WERI-Rb-1 (cell line): ENCODE measurements at regions not wholly inside any gene's neighbourhood (a gene's known extent, or its start where the extent isn't known, plus 50 kb on each side); places are given as distances from the start of the nearest gene placed in this dataset.

Experiments used
- DNase-seq: peaks from one replicate; pipeline ENCODE4 v3.0.0-alpha.2; 2020
- H3K27ac ChIP-seq: fragments of 250-450 bp; sonication (Bioruptor Pico); 2 replicates; pipeline ENCODE4 v1.5.1; 2020; ENCODE audit warnings: mild to moderate bottlenecking, moderate library complexity
- H3K27me3 ChIP-seq: fragments of 250-450 bp; sonication (Bioruptor Pico); 2 replicates; pipeline ENCODE4 v1.5.1; 2021; ENCODE audit warnings: mild to moderate bottlenecking, low read depth, moderate library complexity; ENCODE audit not compliant: insufficient read depth, severe bottlenecking
- H3K36me3 ChIP-seq: fragments of 250-450 bp; sonication (Bioruptor Pico); 2 replicates; pipeline ENCODE4 v1.5.1; 2020; ENCODE audit warnings: mild to moderate bottlenecking, moderate library complexity
- H3K4me3 ChIP-seq: 2 replicates; pipeline ENCODE4 v1.5.1; 2011; ENCODE audit warnings: low read depth, mild to moderate bottlenecking, control low read depth, low read length
- H3K9me3 ChIP-seq: fragments of 250-450 bp; sonication (Bioruptor Pico); 2 replicates; pipeline ENCODE4 v1.5.1; 2021; ENCODE audit warnings: mild to moderate bottlenecking, moderate library complexity; ENCODE audit not compliant: severe bottlenecking
- CTCF ChIP-seq: IDR thresholded peaks from 2 replicates; pipeline ENCODE4 v1.5.1; 2011; ENCODE audit warnings: low read depth, mild to moderate bottlenecking, control low read depth, inconsistent platforms, low read length

- DNase-seq, result no peak
- Histone ChIP-seq H3K27ac (no peak overlapping the region), H3K4me3 (no peak overlapping the region), H3K36me3 (no peaks in the 10 kb centered on the region), H3K27me3 (no peaks in the 10 kb centered on the region), H3K9me3 (no peaks in the 10 kb centered on the region)
- TF ChIP-seq CTCF, result no peak
These were observed 101.3 kb downstream of the INHBB start for GRCh38 chr2:120447127-120447785.

- no peak for TF ChIP-seq CTCF
- H3K36me3 ChIP-seq, result no peaks in the 10 kb centered on the region
- H3K9me3 ChIP-seq, result no peaks in the 10 kb centered on the region
- H3K27me3 ChIP-seq, result no peaks in the 10 kb centered on the region
- H3K27ac ChIP-seq, result no peak overlapping the region
- no peak overlapping the region for H3K4me3 ChIP-seq
- peak; percentile 24 for DNase-seq
These were observed 102.5 kb downstream of the INHBB start for GRCh38 chr2:120448436-120448835.

DNA sequence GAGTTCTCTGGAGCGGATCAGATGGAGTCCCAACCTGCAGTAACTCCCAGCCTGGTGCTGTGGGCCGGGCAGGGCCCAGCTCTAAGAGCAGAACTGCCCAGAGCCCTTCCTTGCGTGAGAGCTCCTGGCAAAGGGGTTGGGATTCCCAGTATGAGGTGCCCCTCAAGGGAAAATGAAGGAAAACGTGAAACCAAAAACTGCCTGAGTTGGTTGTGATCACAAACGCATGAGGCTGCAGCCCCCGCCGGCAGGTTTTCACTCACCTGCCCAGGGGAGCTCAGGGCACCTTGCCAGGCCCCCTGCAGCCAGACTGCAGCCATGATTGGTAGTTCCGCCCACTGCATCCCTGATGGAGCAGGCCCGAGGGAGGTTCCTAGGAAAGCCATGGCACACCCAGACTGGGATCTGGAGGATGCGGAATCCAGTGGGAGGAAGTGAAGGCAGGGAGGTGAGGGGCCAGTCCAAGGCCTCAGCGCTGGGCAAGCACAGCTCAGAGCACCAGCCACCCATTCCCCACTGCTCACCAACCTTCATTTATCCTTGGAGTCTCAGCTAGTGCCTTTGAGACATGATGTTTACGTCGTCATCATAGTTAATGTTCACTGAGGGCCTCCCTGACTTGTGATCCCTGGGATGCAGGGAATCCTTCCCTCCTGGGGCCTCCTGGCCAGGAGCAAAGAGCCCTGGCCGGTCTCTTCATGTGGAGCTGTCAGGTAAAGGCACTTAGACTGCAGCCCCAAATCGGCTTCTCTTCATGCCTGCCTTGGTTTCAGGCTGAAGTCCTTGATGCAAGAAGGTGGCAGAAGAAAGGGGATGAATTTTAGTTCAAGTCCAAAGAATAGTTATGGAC, 103.2 kb downstream of the INHBB start:
- H3K27me3 ChIP-seq, result no peaks in the 10 kb centered on the region
- no peak for DNase-seq

DNA sequence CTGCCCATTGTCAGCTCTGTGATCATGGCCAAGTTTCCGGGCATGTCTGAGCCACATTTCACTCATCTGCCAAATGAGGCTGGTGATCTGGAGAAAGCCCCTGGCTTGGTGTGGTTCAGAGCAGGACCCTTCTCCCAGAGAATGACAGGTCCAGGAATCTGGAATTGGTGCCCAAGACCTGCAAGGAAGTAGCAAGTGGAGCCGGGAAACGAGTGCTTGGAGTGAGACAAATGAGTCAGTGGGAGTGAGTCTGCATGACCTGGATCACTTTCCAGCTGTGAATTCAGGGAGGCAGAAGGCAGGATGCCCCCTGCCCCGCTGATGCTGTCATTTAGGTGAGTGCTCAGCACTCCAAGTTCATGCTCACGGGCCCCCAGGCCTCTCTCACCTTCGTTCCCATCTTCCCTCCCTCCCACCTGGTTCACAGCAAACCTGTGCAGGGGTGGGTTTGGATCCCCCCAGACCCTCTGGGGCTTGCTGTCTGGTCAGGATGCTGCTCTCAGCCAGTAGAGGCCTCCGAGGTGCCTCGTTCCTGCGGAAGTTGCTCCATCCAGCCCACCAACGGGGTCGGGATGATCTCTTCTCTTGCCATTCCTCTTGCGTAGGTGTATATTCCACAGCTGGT, 104.4 kb downstream of the INHBB start:
- Histone ChIP-seq H3K9me3 (no peaks in the 10 kb centered on the region), H3K27me3 (no peaks in the 10 kb centered on the region), H3K36me3 (no peaks in the 10 kb centered on the region), H3K27ac (no peak overlapping the region), H3K4me3 (no peak overlapping the region)
- TF ChIP-seq CTCF, result no peak
- no peak for DNase-seq

More for the DNA sequence above, 103.2 kb downstream of the INHBB start:
- no peaks in the 10 kb centered on the region for H3K9me3 ChIP-seq
- TF ChIP-seq CTCF, result no peak
- H3K4me3 ChIP-seq, result no peak overlapping the region
- no peak overlapping the region for H3K27ac ChIP-seq
- no peaks in the 10 kb centered on the region for H3K36me3 ChIP-seq

DNA sequence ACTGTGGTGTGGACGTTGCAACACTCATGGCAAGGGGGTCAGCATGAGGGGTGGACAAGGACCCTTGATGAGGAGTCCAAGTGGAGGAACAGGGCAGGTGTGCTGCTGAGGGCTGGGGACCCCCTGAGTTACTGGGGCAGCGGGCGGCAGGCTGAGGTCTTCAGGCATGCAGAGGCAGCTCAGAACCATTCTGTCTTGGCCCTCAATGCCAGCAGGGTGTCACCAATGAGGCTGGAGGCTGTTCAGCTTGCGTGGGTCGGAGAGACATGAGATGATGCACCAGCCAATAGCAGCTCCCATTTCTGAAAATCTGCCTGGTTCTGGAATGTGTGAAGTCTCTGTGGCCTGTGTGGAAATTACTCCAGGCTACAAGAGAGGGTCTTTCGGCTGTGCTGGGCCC, 105.4 kb downstream of the INHBB start:
- no peak for DNase-seq
- Histone ChIP-seq H3K36me3 (no peaks in the 10 kb centered on the region), H3K27me3 (no peaks in the 10 kb centered on the region), H3K4me3 (no peak overlapping the region), H3K9me3 (no peaks in the 10 kb centered on the region), H3K27ac (no peak overlapping the region)
- TF ChIP-seq CTCF, result no peak
